ENCODE measurements at regions not wholly inside any gene's neighbourhood (a gene's known extent, or its start where the extent isn't known, plus 50 kb on each side); places are given as distances from the start of the nearest gene placed in this dataset.

GRCh38 chr7:16174253-16174652, 247.1 kb downstream of the CRPPA start:
- Histone ChIP-seq H4K20me1 (replicated peaks; ENCODE audit: insufficient read depth) (no peaks in the 10 kb centered on the region), H3F3A (replicated peaks; ENCODE audit: low read depth) (no peaks in the 10 kb centered on the region), H3K9me2 (ENCODE audit: insufficient read depth) (no peaks in the 10 kb centered on the region), H2AFZ (no peak overlapping the region), H3K36me3 (ENCODE audit: insufficient read depth) (no peaks in the 10 kb centered on the region), H3K27ac (ENCODE audit: low read depth) (no peak overlapping the region), H3K27me3 (ENCODE audit: insufficient read depth) (no peaks in the 10 kb centered on the region), H3K4me1 (ENCODE audit: insufficient read depth) (no peaks in the 10 kb centered on the region), H3K4me2 (no peak overlapping the region), H3K4me3 (no peak overlapping the region), H3K79me2 (replicated peaks; ENCODE audit: insufficient read depth) (no peaks in the 10 kb centered on the region)
- Mint-ChIP-seq H3K4me3 (no peak overlapping the region), H3K36me3 (ENCODE audit: low read depth) (peaks cover 6% of the 10 kb centered on the region; the same call in 2 of the 3 replicates), H3K9me3 (peaks cover 19% of the 10 kb centered on the region; the same call in 2 of the 3 replicates), H3K4me1 (no peaks in the 10 kb centered on the region), H3K27me3 (ENCODE audit: insufficient read depth, low read depth, poor library complexity) (peaks cover 1% of the 10 kb centered on the region), H3K27ac (no peak overlapping the region)
- ATAC-seq (no peak), DNase-seq (ENCODE audit: low spot score) (no peak)
- TF ChIP-seq, protein P1, sequence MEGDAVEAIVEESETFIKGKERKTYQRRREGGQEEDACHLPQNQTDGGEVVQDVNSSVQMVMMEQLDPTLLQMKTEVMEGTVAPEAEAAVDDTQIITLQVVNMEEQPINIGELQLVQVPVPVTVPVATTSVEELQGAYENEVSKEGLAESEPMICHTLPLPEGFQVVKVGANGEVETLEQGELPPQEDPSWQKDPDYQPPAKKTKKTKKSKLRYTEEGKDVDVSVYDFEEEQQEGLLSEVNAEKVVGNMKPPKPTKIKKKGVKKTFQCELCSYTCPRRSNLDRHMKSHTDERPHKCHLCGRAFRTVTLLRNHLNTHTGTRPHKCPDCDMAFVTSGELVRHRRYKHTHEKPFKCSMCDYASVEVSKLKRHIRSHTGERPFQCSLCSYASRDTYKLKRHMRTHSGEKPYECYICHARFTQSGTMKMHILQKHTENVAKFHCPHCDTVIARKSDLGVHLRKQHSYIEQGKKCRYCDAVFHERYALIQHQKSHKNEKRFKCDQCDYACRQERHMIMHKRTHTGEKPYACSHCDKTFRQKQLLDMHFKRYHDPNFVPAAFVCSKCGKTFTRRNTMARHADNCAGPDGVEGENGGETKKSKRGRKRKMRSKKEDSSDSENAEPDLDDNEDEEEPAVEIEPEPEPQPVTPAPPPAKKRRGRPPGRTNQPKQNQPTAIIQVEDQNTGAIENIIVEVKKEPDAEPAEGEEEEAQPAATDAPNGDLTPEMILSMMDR (conservative IDR thresholded peaks at IDR 0.05; ENCODE audit: low read depth in 2 of 2): no peak
- no peak for TF ChIP-seq NANOG (IDR thresholded peaks at IDR 0.05; ENCODE audit: borderline replicate concordance)
- no peak for TF ChIP-seq POLR2AphosphoS5 (IDR thresholded peaks at IDR 0.05; ENCODE audit: low read depth)
- no peak for TF ChIP-seq CREB1 (CRISPR knock-in tag; IDR thresholded peaks at IDR 0.05; ENCODE audit: low read depth)
- no peak for TF ChIP-seq EZH2phosphoT487 (IDR thresholded peaks at IDR 0.05; ENCODE audit: unreplicated experiment)
- no peak for TF ChIP-seq EZH2 (IDR thresholded peaks at IDR 0.05; ENCODE audit: low read depth, unreplicated experiment)
- TF ChIP-seq, protein P2, sequence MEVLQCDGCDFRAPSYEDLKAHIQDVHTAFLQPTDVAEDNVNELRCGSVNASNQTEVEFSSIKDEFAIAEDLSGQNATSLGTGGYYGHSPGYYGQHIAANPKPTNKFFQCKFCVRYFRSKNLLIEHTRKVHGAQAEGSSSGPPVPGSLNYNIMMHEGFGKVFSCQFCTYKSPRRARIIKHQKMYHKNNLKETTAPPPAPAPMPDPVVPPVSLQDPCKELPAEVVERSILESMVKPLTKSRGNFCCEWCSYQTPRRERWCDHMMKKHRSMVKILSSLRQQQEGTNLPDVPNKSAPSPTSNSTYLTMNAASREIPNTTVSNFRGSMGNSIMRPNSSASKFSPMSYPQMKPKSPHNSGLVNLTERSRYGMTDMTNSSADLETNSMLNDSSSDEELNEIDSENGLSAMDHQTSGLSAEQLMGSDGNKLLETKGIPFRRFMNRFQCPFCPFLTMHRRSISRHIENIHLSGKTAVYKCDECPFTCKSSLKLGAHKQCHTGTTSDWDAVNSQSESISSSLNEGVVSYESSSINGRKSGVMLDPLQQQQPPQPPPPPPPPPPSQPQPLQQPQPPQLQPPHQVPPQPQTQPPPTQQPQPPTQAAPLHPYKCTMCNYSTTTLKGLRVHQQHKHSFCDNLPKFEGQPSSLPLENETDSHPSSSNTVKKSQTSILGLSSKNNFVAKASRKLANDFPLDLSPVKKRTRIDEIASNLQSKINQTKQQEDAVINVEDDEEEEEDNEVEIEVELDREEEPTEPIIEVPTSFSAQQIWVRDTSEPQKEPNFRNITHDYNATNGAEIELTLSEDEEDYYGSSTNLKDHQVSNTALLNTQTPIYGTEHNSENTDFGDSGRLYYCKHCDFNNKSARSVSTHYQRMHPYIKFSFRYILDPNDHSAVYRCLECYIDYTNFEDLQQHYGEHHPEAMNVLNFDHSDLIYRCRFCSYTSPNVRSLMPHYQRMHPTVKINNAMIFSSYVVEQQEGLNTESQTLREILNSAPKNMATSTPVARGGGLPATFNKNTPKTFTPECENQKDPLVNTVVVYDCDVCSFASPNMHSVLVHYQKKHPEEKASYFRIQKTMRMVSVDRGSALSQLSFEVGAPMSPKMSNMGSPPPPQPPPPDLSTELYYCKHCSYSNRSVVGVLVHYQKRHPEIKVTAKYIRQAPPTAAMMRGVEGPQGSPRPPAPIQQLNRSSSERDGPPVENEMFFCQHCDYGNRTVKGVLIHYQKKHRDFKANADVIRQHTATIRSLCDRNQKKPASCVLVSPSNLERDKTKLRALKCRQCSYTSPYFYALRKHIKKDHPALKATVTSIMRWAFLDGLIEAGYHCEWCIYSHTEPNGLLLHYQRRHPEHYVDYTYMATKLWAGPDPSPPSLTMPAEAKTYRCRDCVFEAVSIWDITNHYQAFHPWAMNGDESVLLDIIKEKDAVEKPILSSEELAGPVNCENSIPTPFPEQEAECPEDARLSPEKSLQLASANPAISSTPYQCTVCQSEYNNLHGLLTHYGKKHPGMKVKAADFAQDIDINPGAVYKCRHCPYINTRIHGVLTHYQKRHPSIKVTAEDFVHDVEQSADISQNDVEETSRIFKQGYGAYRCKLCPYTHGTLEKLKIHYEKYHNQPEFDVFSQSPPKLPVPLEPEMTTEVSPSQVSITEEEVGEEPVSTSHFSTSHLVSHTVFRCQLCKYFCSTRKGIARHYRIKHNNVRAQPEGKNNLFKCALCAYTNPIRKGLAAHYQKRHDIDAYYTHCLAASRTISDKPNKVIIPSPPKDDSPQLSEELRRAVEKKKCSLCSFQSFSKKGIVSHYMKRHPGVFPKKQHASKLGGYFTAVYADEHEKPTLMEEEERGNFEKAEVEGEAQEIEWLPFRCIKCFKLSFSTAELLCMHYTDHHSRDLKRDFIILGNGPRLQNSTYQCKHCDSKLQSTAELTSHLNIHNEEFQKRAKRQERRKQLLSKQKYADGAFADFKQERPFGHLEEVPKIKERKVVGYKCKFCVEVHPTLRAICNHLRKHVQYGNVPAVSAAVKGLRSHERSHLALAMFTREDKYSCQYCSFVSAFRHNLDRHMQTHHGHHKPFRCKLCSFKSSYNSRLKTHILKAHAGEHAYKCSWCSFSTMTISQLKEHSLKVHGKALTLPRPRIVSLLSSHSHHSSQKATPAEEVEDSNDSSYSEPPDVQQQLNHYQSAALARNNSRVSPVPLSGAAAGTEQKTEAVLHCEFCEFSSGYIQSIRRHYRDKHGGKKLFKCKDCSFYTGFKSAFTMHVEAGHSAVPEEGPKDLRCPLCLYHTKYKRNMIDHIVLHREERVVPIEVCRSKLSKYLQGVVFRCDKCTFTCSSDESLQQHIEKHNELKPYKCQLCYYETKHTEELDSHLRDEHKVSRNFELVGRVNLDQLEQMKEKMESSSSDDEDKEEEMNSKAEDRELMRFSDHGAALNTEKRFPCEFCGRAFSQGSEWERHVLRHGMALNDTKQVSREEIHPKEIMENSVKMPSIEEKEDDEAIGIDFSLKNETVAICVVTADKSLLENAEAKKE (CRISPR knock-in tag; IDR thresholded peaks at IDR 0.05): no peak
- TF ChIP-seq ZNF331 (CRISPR knock-in tag; IDR thresholded peaks at IDR 0.05; ENCODE audit: low read depth): no peak
- no peak for TF ChIP-seq STAT1 (IDR thresholded peaks at IDR 0.05; ENCODE audit: unreplicated experiment)
- no peak for TF ChIP-seq ZNF114 (CRISPR knock-in tag; IDR thresholded peaks at IDR 0.05)
- TF ChIP-seq JUNB (IDR thresholded peaks at IDR 0.05; ENCODE audit: unreplicated experiment): no peak
- no peak for TF ChIP-seq ETS1 (IDR thresholded peaks at IDR 0.05)
- TF ChIP-seq REST (IDR thresholded peaks at IDR 0.05; ENCODE audit: unreplicated experiment): no peak

Data from GM23338 (cell line).